IMR-90 (cell line): ENCODE measurements at regions not wholly inside any gene's neighbourhood (a gene's known extent, or its start where the extent isn't known, plus 50 kb on each side); places are given as distances from the start of the nearest gene placed in this dataset.

Source experiments
- ATAC-seq: fragments of 200-7000 bp; cut with Tn5 transposase; 2 replicates; pipeline ENCODE4 v1.9.1; 2020; ENCODE audit warnings: low read depth, mild to moderate bottlenecking, moderate library complexity
- BruUV-seq: library from RNA; stranded (reverse); fragments of 400-500 nt; replicated peaks from 2 replicates; lab custom pipeline; 2021; lab: Mats Ljungman, UMichigan
- CTCF ChIA-PET: fragments of 300-600 bp; formaldehyde crosslinking; extraction: SDS; loops from one replicate; lab custom pipeline; 2021; ENCODE audit warnings: antibody characterized with exemption; lab: Yijun Ruan, JAX
- POLR2A ChIA-PET: fragments of 300-600 bp; sonication (Branson Sonifier 250); formaldehyde crosslinking; loops from one replicate; lab custom pipeline; 2022; ENCODE audit warnings: antibody characterized with exemption; ENCODE audit not compliant: unreplicated experiment; lab: Charles Lee
- DNase-seq: peaks from one replicate; pipeline ENCODE4 v3.0.0; 2013
- H2AFZ ChIP-seq: replicated peaks from 2 replicates; pipeline ENCODE3; 2013; ENCODE audit warnings: low read length, mild to moderate bottlenecking; ENCODE audit not compliant: poor library complexity
- H2AK5ac ChIP-seq: 2 replicates; pipeline ENCODE4 v1.6.1; 2013; ENCODE audit warnings: low read depth, low read length, inconsistent platforms
- H2AK9ac ChIP-seq: replicated peaks from 2 replicates; pipeline ENCODE3; 2013; ENCODE audit warnings: mild to moderate bottlenecking, low read depth, low read length, moderate library complexity; ENCODE audit not compliant: poor library complexity
- H2BK120ac ChIP-seq: 2 replicates; pipeline ENCODE4 v1.6.1; 2013; ENCODE audit warnings: low read depth, low read length, inconsistent platforms
- H2BK15ac ChIP-seq: 3 replicates; pipeline ENCODE4 v1.6.1; 2013; ENCODE audit warnings: low read depth, low read length, inconsistent platforms
- H2BK20ac ChIP-seq: 2 replicates; pipeline ENCODE4 v1.6.1; 2013; ENCODE audit warnings: low read depth, mild to moderate bottlenecking, inconsistent platforms, low read length, moderate library complexity
- H2BK5ac ChIP-seq: 2 replicates; pipeline ENCODE4 v1.6.1; 2013; ENCODE audit warnings: mild to moderate bottlenecking, low read depth, low read length, inconsistent platforms; ENCODE audit not compliant: poor library complexity, severe bottlenecking
- H3K14ac ChIP-seq: replicated peaks from 2 replicates; pipeline ENCODE4 v1.6.1; 2013; ENCODE audit warnings: low read depth, low read length, inconsistent platforms
- H3K18ac ChIP-seq: 2 replicates; pipeline ENCODE4 v1.6.1; 2013; ENCODE audit warnings: low read depth, low read length, control low read depth
- H3K23ac ChIP-seq: 2 replicates; pipeline ENCODE4 v1.6.1; 2013; ENCODE audit warnings: low read depth, low read length, inconsistent platforms
- H3K27ac ChIP-seq: 2 replicates; pipeline ENCODE4 v1.5.1; 2013; ENCODE audit warnings: mild to moderate bottlenecking, control low read depth, low read length; ENCODE audit not compliant: insufficient read depth
- H3K27me3 ChIP-seq: 2 replicates; pipeline ENCODE4 v1.6.1; 2013; ENCODE audit warnings: low read length; ENCODE audit not compliant: control insufficient read depth, insufficient read depth
- H3K36me3 ChIP-seq: 2 replicates; pipeline ENCODE4 v1.6.1; 2013; ENCODE audit warnings: low read length, mixed read lengths; ENCODE audit not compliant: control insufficient read depth, insufficient read depth
- H3K4ac ChIP-seq: 2 replicates; pipeline ENCODE4 v1.6.1; 2013; ENCODE audit warnings: low read depth, low read length, inconsistent platforms
- H3K4me1 ChIP-seq: 2 replicates; pipeline ENCODE4 v1.6.1; 2013; ENCODE audit warnings: low read length, mixed read lengths; ENCODE audit not compliant: control insufficient read depth, insufficient read depth
- H3K4me2 ChIP-seq: 2 replicates; pipeline ENCODE4 v1.6.1; 2013; ENCODE audit warnings: low read depth, mild to moderate bottlenecking, control low read depth, low read length, moderate library complexity
- H3K4me3 ChIP-seq: 2 replicates; pipeline ENCODE4 v1.5.1; 2013; ENCODE audit warnings: low read depth, mild to moderate bottlenecking, control low read depth, low read length, moderate library complexity; ENCODE audit not compliant: insufficient read depth
- H3K56ac ChIP-seq: 2 replicates; pipeline ENCODE4 v1.6.1; 2013; ENCODE audit warnings: low read length, inconsistent platforms; ENCODE audit not compliant: insufficient read depth; ENCODE audit errors: extremely low read depth
- H3K79me1 ChIP-seq, 2 experiments: 2 replicates each; pipeline ENCODE4 v1.6.1; 2013; ENCODE audit warnings: low read length in 2 of 2, inconsistent platforms in 1 of 2, low read depth in 1 of 2
- H3K9ac ChIP-seq: 2 replicates; pipeline ENCODE4 v1.6.1; 2013; ENCODE audit warnings: low read depth, low read length, control low read depth
- H3K9me1 ChIP-seq: 2 replicates; pipeline ENCODE4 v1.6.1; 2013; ENCODE audit warnings: low read length, inconsistent platforms; ENCODE audit not compliant: insufficient read depth
- H3K9me3 ChIP-seq: 2 replicates; pipeline ENCODE4 v1.6.1; 2013; ENCODE audit warnings: low read length; ENCODE audit not compliant: control insufficient read depth, insufficient read depth
- H4K20me1 ChIP-seq: 2 replicates; pipeline ENCODE4 v1.6.1; 2013; ENCODE audit warnings: low read length, inconsistent platforms; ENCODE audit not compliant: insufficient read depth
- H4K5ac ChIP-seq: 2 replicates; pipeline ENCODE4 v1.6.1; 2013; ENCODE audit warnings: mild to moderate bottlenecking, low read depth, low read length, control low read depth
- H4K8ac ChIP-seq, 2 experiments: 2 replicates each; pipeline ENCODE4 v1.6.1; 2013; ENCODE audit warnings: low read depth in 2 of 2, low read length in 2 of 2, control low read depth in 1 of 2, inconsistent platforms in 1 of 2
- H4K91ac ChIP-seq: 2 replicates; pipeline ENCODE4 v1.6.1; 2013; ENCODE audit warnings: low read depth, low read length, inconsistent platforms; ENCODE audit not compliant: insufficient read depth
- RCOR1 ChIP-seq: IDR thresholded peaks from 2 replicates; pipeline ENCODE4 v1.6.1; 2012; ENCODE audit warnings: mild to moderate bottlenecking, low read length, improper control_type of control experiment; ENCODE audit not compliant: insufficient replicate concordance
- RFX5 ChIP-seq: IDR thresholded peaks from 2 replicates; pipeline ENCODE4 v1.8.0; 2012; ENCODE audit warnings: low read depth, mild to moderate bottlenecking, low read length, moderate library complexity
- SMC3 ChIP-seq: fragments of 150-350 bp; IDR thresholded peaks from 2 replicates; pipeline ENCODE4 v1.6.1; 2016; ENCODE audit warnings: low read depth, mild to moderate bottlenecking, antibody characterized with exemption, low read length, moderate library complexity
- WGBS, 2 experiments: methylation state at CpG; one replicate each; pipeline versions ENCODE4 v1.1.5 to v1.1.7; 2013; ENCODE audit warnings: missing lambda C conversion rate in 2 of 2; ENCODE audit not compliant: insufficient read length in 1 of 2; ENCODE audit errors: extremely low coverage in 2 of 2; 5-methylcytosine and 5-hydroxymethylcytosine counted together
- dilution Hi-C: fragments of 300-500 bp; cut with HindIII; formaldehyde crosslinking; loops from one replicate; pipeline ENCODE4 v1.14.3; 2018; ENCODE audit warnings: low sequenced_read_pairs; ENCODE audit not compliant: unreplicated experiment
- in situ Hi-C: fragments of 300-500 bp; cut with MboI; formaldehyde crosslinking; loops from 3 replicates; pipeline ENCODE4 v1.14.3; 2019; ENCODE audit warnings: low sequenced_read_pairs, inconsistent platforms, mixed read lengths
- intact Hi-C: fragments of 100-400 bp; cut with micrococcal nuclease; formaldehyde crosslinking; loops from 2 replicates; pipeline ENCODE4 v1.10.0; 2022

- no peak overlapping the region for H2AFZ ChIP-seq
Measured at GRCh38 chr15:37203050-37203449, 102.7 kb upstream of the MEIS2 start.

More at GRCh38 chr15:37203050-37203449, 102.7 kb upstream of the MEIS2 start:
- H3K14ac ChIP-seq: no peak overlapping the region
- DNase-seq: no peak
- H4K8ac ChIP-seq: no peak overlapping the region
- H3K27ac ChIP-seq: no peak overlapping the region
- H4K20me1 ChIP-seq: no peaks in the 10 kb centered on the region
- in situ Hi-C loops: no loop called here
- intact Hi-C loops: no loop called here
- H3K9me3 ChIP-seq: no peaks in the 10 kb centered on the region
- dilution Hi-C loops: no loop called here
- no peak overlapping the region for H2BK5ac ChIP-seq
- no peaks in the 10 kb centered on the region for H3K36me3 ChIP-seq
- peaks cover 2% of the 10 kb centered on the region for H3K27me3 ChIP-seq
- H3K4me2 ChIP-seq: no peak overlapping the region
- no peak overlapping the region for H3K23ac ChIP-seq
- H3K79me1 ChIP-seq: no peaks in the 10 kb centered on the region
- H3K4me3 ChIP-seq: no peak overlapping the region
- no peak overlapping the region for H2BK20ac ChIP-seq
- ChIA-PET CTCF (no interaction called here), POLR2A (no interaction called here)
- H4K5ac ChIP-seq: no peak overlapping the region
- no peak overlapping the region for H2BK15ac ChIP-seq
- H2AK9ac ChIP-seq: no peak overlapping the region
- no peak overlapping the region for H4K91ac ChIP-seq
- WGBS, 2 experiments: no CpG with 5 or more reads among the region's 2 CpGs
- no peaks in the 10 kb centered on the region for H3K4me1 ChIP-seq
- no TSS peak for BruUV-seq
- no peak overlapping the region for H2BK120ac ChIP-seq
- H3K18ac ChIP-seq: no peak overlapping the region
- H3K9me1 ChIP-seq: no peaks in the 10 kb centered on the region
- no peak overlapping the region for H3K56ac ChIP-seq
- H3K4ac ChIP-seq: no peak overlapping the region
- H3K9ac ChIP-seq: no peak overlapping the region
- no peak overlapping the region for H2AK5ac ChIP-seq
- TF ChIP-seq RCOR1 (no peak), RFX5 (no peak), SMC3 (no peak)
- no peak for ATAC-seq
